Stimulated activated CD4-positive, alpha-beta T cell treated with anti-CD3 and anti-CD28 coated beads, TNF-alpha, amount 100 ng/mL, for 4 hours (primary cell): ENCODE measurements at regions not wholly inside any gene's neighbourhood (a gene's known extent, or its start where the extent isn't known, plus 50 kb on each side); places are given as distances from the start of the nearest gene placed in this dataset.
"Not testable (repeated sequence)": the region's sequence is repeated elsewhere in the genome, so short reads cannot be mapped to it uniquely, and the experiment has no call there.

Experiments used
- DNase-seq, 3 experiments: peaks; one replicate each; pipeline ENCODE4 v3.0.0-alpha.2; 2020; ENCODE audit warnings: low read depth in 3 of 3

GRCh38 chr1:30092051-30092858 is 631.1 kb downstream of the MATN1 start:
- DNase-seq: no peak

GRCh38 chr1:30090162-30090820 is 633.1 kb downstream of the MATN1 start:
- DNase-seq: no peak

DNA sequence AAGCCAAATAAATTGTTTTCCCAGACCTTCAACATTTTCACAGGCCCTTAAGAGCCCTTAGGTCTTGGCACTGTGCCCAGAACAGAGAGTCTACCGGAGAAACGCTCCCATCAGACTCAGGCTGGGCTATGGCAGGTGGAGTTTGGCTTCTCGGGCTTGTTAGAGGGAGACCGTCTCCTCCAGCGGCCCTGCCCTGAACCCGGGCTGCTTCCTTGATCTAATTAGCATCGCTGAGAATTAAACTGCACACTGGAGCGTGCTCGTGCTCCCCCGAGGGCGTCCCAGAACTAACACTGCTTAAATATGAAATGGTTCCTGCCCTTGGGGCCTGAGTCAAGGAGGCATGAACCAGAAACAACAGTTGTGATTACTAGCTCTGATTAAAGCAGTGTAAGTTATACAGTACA is 634.4 kb downstream of the MATN1 start:
- no peak for DNase-seq

DNA sequence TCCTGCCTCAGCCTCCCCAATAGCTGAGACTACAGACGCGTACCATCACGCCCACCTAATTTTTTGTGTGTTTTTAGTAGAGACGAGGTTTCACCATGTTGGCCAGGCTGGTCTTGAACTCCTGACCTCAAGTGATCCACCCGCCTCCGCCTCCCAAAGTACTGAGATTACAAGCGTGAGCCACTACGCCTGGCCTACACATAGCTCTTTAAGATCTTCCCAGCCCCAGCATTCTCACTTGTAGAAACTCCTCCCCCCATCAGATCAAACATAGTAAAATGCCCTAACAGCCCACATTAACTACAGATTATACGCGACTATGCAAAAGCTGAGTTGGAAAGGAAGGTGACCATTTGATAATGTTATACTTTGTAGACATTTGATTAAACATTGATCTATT is 634.8 kb downstream of the MATN1 start:
- DNase-seq: no peak

DNA sequence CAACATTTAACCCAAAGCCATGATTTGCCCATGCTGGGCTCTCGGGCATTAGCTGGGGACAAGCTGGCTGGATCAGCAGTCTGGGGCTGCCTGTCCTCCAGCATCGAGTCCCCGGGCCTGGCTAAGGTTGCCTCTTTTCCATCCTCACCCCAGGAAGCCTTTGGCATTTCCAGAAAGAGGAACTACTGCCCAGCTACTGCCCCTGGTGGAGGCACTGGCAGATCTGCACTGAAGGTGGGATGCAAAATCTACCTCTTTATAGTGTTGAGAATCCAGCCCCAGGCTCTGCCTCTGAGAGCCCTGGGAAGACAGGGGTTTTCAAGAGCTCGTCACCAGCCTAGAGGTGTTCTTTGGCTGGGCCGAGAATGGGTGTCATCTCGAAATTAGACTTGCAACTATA is 635.9 kb downstream of the MATN1 start:
- no peak for DNase-seq

GRCh38 chr1:30085811-30086770 is 637.3 kb downstream of the MATN1 start:
- peak in 1 of 3 experiments; percentile 12 for DNase-seq

- no peak for DNase-seq
Measured at GRCh38 chr1:30084909-30085571, 638.3 kb downstream of the MATN1 start.

DNA sequence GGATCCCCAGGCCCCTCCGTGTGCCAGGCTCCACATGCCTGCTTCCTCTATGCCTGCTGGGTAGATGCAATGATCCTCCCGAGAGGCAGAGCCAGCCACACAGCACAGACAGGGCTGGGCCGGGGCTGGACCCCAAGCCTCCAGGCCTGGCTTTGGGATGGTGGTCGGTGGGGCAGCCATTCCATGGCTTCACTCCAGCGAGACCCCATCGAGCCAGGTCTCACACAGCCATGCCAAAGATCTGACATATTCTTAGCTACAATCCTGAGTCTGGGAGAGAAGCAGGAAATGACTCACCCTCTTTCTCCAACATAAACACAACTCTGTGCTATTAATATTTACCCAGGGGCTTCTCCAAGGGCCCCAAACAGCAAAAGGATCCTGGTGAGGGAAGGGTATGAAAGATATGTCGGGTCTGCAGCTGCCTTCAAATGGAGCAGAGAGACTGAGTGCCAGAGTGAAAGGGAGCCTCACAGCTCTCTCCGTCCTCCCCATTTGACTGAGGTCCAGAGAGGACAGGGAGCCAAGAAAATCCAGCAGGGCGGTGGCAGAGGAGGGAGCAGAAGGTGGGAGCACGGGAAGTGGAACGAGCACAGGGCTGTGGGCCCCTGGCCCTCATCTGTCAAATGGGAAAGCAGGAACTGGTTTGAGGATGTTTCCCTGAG is 639.5 kb downstream of the MATN1 start:
- DNase-seq: no peak

- no peak for DNase-seq
Measured at GRCh38 chr1:30081379-30082102, 641.8 kb downstream of the MATN1 start.

- not testable (repeated sequence) for DNase-seq
Measured at GRCh38 chr1:30075916-30076315, 647.5 kb downstream of the MATN1 start.

- no peak for DNase-seq
Measured at GRCh38 chr1:30068787-30069472, 654.5 kb downstream of the MATN1 start.

- DNase-seq: no peak
Measured at GRCh38 chr1:30064547-30064946, 658.8 kb downstream of the MATN1 start.

- DNase-seq: no peak
Measured at GRCh38 chr1:30063621-30064280, 659.6 kb downstream of the MATN1 start.

DNA sequence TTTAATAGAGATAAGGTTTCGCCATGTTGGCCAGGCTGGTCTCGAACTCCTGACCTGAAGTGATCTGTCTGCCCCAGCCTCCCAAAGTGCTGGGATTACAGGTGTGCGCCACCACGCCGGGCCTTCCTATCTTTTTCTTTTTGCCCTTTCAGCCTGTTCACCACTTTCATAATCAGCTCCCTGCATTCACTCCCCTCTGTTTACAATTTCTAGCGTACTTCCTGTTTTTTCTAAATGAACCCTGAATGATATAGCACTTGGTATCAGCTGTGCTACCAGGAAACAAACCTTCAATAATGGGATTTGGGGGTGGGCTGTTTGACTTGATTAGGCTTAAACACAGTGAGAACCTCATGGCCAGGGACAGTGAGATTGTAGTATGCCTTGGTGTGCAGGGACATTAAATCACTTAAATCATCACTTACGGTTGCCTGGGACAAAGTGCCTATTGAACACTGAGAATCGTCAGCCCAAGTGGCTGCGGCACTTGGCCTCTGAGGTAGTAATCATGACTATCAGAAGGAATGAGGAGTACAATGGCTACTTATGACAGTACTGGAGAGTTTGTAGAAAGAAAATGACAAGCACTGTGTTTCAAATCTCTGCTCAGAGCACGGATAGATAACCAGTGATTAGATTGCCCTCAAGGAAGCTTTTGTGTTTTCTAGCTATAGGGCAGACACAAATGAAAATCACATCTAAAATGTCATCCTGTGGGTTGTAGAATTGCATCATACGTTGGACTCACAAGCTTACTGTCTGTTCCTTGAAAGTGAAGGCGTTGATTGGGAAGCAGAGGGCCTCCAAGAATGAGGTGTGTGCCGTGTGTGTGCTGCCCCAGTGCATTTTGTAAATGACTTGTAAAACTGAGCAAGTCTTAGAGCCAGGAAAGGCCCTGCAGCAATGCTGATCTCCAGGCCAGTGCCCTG is 661.8 kb downstream of the MATN1 start:
- DNase-seq: no peak

DNA sequence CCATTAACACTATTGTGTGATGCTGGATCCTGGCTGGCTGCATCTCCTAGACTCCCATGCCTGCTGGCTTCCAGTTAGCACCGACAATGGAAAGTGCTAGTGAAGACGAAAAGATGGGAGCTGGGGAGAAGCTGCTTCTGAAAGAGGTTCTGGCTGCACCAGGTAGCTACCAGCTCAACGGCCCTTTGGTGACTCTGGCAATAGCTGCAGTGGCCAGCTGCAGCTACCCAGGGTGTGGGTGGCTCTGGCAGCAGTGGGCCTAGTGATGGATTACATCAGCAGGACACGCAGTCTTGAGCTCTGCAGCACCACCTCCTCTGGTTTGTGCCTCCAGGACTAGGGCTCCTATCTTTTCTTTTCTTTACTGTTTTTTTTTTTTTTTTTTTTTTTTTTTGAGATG is 662.6 kb downstream of the MATN1 start:
- DNase-seq: no peak

DNA sequence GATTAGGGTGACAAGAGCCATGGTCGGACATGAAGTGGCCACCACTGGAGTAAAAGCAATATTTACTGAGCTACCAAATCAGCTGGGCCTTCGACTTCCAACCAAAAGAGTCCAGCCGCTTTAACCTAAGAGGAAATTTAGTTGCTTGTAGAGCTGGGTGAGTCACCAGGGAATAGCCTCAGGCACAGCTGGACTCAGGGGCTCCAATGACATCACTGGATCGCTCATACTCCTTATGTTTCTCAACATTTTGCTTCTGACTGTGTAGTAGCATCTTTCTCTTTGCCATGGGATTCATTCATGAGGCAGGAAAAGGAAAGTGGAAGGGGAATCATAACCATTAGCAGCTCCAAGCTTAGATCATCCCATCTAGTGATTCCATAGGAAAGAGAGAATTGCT is 664.4 kb downstream of the MATN1 start:
- no peak for DNase-seq

- no peak for DNase-seq
Measured at GRCh38 chr1:30054126-30054525, 669.3 kb downstream of the MATN1 start.

DNA sequence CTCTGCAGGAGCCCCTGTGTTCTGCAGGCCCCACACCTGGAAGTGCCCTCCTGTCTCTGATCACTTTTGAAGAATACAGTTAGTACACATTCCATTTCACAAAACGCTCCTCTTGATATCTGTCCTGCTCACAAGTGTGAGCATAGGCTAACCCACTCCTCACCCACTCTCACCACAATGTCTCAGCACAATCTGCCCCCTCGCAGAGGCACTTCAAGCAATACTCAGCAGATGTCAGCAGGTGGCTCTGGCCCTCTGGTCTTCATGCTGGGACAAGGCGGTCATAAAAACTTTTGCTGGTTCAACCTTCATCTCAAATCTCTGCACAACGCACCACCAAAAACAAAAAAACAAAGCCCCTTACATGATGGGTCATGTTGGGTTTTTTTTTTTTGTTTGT is 671.2 kb downstream of the MATN1 start:
- DNase-seq: no peak
